ENCODE measurements at regions not wholly inside any gene's neighbourhood (a gene's known extent, or its start where the extent isn't known, plus 50 kb on each side); places are given as distances from the start of the nearest gene placed in this dataset.

DNA sequence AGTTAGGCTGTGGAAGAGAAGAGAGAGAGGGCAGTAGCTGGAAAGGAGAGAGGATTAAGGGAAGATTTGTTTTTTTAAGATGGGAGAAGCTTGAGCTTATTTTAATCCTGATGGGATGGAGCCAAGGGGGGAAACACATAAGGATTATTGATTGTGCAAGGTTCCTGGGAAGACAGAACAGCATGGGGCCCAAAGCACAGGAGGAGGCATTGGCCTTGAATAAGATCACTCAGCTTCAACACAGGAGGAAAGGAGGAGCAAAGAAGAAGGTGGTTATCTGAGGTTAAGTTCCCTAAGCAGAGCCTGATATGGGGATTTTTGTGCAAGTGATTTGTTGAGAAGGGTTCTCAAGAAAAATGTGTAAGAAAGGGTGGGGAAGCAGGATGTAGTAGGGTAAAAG, 169.8 kb downstream of the ABCC12 start:
- TF ChIP-seq CTCF (conservative IDR thresholded peaks at IDR 0.05; ENCODE audit: low read length) (no peak), EZH2phosphoT487 (IDR thresholded peaks at IDR 0.05; ENCODE audit: borderline replicate concordance, low read depth, low read length) (no peak)

Data from OCI-LY7 (cell line).